ENCODE measurements at regions not wholly inside any gene's neighbourhood (a gene's known extent, or its start where the extent isn't known, plus 50 kb on each side); places are given as distances from the start of the nearest gene placed in this dataset.
"Not testable (repeated sequence)": the region's sequence is repeated elsewhere in the genome, so short reads cannot be mapped to it uniquely, and the experiment has no call there.

DNA sequence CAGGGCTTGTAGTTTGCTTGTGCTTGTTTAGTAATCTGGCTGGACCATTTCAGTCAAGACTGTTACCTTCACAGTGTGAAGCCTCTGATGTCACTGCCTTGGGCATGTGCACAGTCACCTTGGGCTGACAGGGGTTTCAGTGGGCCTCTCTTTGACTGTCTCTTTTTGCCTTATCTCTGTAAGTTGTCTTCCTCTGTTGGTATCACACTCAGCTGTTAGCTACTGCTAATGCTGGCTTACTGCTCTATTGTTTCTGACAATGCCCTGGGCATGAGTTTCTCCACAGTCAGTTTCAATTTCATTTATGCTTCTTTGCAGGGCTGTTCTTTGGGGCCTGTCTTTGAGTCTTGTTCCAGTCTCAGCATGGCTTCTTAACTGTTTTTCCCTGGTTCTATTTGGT, 201.9 kb upstream of the SHH start:
- no peak for DNase-seq (ENCODE audit: low read depth)

DNA sequence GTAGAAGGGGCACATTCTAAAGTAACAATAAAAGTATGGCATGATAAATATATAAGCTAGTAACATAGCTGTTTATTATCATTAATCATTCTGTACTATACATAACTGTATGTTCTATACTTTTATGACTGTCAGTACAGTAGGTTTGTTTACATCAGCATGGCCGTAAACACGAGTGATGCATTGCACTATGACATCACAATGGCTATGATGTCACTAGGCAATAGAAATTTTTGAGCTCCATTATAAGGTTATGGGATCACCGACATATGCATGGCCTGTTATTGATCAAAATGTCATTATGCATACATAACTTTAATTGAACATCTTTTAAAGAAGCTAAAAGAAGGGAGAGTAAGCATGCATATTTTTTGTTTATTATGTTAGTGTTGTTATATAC, 200.1 kb upstream of the SHH start:
- no peak for DNase-seq (ENCODE audit: low read depth)

DNA sequence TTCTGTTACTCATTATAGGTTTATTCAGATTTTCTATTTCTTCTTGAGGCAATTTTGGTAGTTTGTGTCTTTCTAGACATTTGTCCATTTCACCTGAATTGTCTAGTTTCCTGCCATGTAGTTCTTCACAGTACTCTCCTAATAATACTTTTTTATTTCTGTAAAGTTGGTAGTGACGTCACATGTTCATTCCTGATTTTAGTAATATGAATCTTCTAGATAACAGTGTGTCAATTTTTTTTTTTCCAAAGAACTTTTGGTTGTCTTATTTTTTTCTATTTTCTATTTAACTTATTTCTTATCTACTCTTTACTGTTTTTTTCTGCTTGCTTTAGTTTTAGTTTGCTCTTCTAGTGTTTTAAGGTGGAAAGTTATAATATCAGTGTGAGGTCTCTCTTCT, 197.3 kb upstream of the SHH start:
- DNase-seq (ENCODE audit: low read depth), result no peak

DNA sequence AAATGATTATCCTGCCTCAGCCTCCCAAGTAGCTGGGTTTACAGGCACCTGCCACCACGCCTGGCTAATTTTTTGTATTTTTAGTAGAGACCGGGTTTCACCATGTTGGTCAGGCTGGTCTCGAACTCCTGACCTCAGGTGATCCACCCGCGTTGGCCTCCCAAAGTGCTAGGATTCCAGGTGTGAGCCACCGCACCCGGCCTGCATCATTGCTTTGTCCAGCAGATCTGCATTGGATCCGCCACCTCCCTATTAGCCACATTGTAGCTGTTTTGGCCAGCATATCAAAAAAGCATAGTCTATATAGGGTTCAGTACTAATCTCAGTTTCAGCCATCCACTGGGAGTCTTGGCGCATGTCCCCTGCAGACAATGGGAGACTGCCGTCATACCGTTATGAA, 194.6 kb upstream of the SHH start:
- not testable (repeated sequence) for DNase-seq (ENCODE audit: low read depth)

DNA sequence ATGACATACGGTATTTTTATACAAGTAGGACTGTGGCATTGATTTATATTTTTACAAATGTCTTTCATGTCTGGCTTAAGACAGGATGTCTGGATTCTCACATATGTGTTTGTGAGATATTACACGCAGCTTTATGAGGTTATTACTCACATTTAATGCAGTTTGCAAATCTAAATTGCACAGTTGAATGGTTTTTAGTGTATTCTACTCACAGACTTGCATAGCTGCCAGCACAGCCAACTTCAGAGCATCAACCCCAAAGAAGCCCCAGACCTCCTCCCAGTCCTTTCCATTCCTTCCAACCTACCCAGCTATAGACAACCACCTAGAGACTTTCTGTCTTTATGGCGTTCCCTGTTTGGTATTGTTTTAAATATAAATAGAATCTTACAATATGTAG, 193.8 kb upstream of the SHH start:
- no peak for DNase-seq (ENCODE audit: low read depth)

DNA sequence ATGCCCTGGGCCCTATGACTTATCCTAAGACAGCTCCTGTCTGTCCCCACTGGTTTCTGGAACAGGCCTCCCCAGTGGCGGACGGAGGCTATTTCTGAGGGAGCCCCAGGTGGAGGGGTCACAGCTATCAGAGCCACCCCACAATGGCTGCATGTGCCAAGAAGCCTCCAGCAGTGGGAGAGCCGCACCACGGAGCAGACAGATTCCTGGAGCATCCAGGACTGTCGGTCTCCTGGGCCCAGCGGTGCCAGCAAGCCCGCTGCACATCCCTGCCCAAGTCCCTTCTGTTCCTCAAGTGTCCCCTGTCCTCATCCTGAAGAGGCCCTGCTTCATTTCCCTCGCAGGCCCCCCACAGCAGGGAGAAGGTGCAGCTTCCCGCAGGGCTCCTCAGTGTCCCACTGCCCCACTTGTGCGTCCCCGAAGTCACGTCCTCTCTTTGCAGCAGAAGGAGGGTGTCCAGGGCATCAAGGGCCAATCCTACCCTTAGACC, 193.0 kb upstream of the SHH start:
- DNase-seq (ENCODE audit: low read depth), result no peak

DNA sequence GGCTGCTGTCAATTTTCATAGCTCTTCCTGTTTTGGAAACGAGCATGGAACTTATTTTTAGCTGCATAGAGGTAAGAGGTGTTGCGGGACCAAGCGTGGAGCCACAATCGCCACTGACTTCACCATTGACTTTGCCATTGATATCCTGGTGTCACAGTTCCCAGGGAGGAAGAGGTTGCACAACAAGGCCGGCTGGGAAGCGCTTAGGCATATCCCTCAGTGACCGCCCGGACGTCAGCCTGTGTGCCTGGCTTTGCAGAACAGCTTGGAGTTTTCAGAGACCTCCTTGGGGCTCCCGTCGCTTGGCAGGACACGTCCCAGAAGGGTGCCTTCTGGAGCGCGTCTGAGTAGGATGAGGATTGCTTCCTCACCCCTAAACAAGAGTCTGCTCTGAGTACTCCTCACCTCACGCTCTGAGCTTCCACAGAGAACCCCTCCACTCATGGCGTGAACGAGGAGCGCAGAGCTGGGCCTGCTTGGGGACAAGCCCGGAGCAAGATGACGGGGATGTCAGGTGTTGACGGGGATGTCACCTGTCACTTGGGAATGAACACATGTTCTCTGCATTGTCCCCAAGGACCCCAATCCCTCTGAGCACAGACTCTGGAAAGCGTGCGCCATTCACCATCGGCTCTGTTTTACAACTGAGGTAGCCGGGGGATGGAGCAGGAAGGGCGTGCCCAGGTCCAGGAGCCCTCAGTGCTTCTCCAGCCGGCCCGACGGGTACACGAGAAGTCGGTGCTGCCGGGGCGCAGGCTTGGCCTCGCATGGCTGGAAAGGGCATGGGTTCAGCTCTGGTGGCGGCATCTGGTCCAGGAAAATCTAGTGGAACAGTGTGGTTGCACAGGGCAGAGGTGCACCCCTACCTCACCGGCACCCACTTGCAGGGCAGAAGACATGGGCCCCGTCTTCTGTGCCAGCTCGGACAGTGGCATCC, 192.3 kb upstream of the SHH start:
- DNase-seq (ENCODE audit: low read depth), result no peak

DNA sequence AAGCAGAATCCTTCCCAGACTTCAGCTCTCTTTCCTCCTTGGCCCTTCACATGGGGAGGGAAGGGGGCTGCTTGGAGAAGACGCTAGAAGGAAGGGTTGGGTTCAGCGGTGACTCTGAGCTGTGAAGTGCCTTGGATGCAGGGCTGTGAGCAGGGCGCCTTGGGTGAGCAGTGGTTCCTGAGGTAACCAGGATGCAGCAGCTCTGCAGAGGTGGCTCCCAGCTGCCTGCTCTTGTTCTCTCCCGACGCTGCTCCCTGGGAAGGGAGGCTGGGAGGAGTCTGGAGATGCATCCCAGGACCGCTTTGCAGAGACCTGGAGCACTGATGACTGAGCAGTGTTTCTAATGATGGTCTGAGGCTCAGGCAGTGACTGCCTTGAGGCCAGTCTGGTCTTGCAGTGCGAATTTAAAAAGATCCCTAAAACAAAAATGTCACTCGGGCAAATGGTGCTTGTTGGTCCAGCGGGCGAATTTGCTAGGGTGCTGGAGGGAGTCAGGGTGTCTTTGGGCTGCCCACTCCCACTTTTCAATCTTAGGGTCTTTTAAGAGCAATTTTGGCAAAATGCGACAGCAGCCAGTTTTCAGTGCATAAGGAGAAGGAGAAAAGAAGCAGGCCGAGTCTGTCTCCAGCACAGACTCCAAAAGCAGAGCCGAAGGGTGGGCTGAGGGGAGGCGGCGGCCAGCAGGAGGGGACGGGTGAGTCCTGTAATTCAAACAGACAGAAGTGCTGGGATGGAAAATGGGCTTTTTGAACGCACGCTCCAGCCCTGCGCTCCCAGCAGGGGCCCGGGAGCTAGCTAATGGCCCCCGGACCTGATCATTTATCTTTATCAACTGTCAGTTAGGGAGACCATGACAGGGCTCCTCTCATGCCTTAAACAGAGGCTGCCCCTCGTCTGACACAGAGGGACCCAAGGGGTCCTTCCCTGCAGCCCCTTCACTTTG, 191.2 kb upstream of the SHH start:
- DNase-seq (ENCODE audit: low read depth), result no peak

DNA sequence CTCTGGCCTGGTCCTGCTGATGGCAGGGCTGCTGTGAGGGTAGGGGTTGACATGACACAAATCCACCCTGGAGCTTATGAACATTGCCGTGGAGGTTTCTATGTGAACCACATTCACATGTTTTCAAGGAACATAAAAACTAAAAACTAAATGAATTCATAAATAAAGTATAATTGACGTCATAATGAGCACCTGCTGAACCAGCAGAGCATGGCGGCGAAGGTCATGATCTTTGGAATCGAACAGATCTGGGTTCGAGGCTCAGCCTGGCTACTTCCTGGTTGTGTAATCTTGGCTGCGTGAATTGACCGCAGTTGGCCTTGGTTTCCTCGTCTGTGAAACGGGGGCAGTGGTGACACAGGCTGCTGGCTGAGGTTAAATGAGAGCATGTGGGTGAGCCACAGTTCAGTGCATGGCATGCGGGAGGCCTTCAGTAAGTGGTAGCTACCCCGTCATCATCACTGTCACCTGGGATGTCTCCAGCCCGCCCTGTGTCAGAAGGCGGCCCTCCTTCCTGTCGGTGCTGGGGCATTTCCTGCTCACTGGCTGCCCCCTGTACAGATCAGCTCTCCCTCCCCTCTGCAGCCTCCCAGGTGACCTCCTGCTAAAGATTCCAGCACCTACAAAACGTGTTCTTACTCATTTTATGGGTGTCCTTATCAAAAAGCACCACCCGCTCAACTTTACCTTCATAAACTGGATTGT, 190.3 kb upstream of the SHH start:
- no peak for DNase-seq (ENCODE audit: low read depth)

DNA sequence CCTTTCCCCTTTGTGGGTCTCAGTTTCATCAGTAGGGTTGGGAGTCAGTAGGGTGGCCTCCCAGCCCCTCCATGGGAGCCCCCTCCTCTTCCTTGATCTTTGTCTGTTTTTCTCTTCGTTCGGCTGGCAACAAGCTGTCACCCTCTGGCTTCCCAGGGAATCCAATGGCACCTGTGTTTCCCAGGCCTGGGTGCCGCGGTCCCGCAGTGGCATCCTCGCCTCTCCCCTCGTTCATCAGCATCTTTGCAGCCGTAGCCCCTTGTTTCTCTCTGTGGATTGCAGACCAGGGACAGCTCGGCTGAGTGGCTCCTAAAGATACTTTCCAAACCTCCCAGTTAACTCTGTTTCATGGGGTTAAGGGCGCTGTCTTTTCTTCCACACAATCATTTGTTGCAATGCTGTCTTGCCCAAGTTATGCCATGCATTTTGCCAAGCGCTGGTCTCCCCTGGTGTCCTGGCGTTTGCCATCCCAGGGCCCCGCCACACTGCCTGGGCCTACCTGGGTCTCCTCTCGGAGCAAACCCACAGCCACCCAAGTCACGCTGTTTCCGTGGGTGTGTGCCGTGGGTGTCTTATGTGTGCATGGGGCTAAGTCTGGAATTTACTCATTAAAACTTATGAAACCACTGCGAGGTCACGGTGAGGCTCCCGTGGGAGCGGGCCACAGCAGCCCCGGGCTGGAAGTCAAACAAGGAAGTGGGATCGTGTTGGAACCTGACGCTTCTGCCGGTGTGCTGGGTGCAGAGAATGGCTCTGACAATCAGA, 189.4 kb upstream of the SHH start:
- DNase-seq (ENCODE audit: low read depth), result no peak

DNA sequence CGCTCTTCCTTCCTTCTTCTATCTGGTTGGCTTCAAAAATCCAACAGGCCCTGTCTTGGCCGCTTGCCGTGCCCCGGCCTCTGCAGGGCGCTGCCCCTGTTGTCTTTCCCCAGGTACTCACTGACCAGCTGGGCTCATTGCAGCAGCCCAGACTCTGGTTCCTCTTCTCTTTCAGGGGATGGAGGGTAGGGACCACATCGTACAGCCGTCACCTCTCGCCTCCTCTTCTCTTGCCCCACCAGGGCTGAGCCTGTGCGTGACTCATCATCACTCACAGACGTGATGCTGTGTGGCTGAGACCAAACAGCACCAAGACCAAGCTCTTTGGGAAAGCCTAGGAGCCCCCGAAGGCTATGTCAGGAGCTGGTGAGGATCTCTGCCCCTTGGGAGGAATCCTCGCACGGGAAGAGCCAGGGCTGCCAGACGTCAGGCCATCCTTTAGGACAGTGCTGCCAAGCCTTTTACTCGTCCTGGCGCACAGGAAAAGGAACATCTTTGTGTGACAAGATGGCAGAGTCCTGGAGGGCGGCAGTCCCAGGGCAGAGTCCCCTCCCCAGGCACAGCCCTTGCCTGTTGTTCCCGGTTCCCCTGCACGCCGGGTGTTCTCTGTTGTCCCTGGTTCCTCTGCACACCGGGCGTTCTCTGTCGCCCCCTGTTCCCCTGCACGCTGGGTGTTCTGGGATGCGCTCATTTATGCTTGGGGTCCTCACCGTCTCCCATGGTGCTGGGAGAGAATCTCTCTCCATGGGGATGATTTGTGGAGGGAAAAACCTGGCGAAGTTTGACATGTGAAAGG, 188.5 kb upstream of the SHH start:
- DNase-seq (ENCODE audit: low read depth), result no peak

DNA sequence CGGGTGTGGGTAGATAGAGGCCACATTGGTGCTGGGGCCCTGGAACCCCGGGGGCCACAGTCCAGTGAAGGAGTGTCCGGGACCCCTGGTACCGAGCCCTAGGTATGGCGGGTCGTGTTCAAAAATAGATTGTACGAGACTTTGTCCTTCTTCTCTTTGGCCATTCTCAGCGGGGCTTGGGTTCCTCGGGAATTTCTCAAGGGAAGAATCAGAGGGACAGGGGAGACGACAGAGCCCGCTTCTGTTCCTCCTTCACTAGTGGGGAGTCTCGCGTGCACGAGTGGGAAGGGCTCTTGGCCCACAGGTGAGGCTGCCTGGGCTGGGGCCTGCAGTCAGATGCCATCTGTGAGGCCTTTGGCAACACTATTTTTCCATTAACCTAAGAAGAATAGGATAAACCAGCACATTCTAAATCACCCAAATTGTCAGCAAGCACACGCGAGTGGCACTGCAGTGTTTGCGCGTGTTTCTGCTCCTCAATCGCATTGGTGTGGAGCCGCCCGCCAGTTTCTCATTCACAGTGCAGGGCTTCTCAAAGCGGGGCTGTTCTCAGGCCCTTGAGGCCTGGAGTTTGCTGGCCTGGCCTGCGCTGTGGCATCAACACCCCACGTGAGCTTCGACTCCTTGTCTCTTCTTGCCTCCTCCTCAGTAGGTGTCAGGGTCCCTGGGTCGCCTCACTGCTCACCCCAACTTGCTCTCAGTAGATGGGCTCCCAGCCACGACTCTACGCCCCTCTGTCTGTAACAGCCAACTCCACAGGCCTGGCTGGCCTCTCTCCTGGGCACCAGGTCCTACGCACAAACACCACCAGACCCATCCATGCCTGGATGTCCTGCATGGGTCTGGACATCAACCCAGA, 187.6 kb upstream of the SHH start:
- no peak for DNase-seq (ENCODE audit: low read depth)

DNA sequence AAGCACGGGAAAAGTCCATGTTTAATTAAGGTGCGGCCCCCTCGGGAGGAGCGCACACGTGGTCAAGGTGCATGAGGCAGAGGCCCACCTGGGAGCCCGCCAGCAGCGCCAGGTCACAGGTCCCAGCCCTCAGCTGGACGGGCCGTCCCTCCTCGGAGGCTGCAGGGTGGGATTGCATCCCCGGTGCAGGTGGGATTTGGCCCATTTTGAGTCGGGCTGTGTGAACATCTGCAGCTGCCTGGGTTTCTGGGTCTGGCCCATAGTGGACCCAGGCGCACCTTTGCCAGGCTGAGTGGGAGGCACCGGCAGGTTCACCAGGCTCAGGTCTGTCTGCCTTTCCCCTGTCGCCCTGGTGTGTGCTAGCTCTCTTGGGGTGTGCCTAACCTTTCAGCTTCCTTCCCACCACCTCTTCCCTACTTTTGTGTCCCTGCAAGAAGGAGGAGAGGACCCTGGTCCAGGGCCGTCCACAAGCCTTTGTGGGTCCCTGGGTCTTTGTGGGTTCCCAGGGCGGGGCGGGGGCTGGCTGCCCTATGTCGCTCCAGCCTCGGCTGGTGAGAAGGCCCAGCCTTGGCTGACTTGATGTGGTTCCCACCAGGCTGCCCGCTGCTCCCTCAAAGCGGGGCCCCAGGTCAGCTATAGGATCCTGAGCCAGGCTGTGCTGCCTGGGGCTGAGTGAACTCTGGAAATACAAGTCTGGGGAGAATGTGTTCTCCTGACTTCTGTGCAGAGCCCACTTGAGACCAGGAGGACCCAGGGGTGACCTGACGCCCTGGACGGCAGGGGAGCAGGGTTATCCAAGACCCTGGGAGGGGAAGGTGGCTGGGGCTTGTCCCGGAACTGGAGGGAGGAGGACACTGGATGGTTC, 186.7 kb upstream of the SHH start:
- no peak for DNase-seq (ENCODE audit: low read depth)

DNA sequence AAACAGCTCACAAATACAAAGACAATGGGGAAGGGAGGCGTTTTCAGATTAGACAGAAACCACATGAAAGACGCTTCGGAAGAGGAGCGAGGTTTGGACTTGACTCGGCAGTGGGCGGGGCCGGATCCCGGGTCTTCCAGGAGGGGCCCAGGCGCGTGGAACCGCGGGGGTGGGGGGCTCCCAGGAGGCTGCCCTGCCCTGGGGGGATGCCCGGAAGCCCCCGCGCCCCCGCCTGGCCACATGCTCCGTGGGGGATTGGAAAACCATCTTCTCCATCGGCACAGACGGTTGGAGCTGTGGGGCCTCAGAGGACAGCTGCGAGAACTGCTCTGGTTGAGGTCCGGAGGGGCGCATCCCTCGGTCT, 186.0 kb upstream of the SHH start:
- no peak for DNase-seq (ENCODE audit: low read depth)

DNA sequence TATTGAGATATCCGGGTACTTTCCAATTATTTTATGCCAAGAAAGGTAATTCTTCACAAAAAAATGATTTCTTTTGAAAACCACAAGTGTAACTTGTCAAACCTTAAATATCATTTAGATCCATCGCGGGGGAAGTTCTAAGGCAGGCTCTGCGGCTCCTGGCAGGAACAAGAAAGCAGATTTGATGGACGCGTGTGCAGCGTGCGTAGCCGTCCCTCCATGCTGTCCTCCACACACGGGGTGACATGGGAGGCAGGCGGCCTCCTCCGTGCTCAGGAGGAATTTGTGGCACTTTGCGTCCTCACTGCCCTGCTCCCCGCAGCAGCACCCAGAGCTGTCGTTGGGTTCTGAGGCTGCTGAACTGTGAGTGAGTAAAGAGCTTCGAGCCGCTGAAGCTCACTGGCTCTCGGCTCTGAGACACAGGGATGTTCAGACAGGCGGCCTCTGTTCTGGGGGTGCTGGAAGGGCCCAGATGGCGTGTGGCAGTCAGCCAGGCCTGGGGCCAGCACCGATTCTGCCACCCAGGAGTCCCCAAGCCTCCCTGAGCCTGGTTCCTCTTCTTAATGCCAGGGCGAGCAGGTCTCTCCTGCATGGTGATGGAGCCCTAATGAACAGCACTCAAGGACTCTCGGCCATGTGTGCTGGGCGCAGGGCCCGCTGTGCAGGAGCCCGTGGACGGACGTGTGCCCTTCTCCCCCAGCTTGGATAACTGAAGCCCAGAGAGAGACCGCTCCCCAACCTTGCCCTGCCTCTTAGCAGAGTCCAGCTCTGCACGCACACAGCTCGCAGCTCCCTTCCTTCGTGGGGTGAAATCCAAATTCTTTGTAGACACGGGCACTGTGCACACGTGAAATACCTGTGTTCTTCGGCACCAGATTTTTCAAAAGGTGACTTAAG, 185.4 kb upstream of the SHH start:
- no peak for DNase-seq (ENCODE audit: low read depth)

DNA sequence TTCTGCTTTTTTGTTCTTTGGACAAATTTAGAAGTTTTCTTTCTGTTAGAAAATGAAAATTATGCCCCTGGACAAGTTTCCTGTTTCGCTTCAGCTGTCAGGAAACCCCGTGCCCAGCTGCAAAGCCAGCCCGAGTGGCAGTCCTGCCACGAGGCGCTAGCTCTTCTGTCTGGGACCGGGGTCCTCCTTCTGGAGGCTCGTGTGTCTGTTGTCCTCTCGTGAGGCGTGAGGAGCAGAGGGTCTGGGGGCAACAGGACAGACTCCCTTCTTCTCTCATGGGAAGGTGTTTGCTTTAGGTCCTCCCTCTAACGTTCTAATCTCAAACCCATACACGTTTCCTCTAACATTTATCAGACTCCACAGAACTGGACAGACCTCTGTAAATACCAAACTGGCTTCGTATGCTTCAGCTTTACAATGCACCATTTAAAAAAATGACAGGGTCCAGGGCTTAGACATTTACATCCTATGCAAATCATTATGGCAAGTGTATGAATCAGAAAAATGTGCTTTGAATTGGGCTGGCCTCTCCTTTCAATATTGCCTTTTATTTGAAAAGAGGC, 184.5 kb upstream of the SHH start:
- DNase-seq (ENCODE audit: low read depth), result no peak

DNA sequence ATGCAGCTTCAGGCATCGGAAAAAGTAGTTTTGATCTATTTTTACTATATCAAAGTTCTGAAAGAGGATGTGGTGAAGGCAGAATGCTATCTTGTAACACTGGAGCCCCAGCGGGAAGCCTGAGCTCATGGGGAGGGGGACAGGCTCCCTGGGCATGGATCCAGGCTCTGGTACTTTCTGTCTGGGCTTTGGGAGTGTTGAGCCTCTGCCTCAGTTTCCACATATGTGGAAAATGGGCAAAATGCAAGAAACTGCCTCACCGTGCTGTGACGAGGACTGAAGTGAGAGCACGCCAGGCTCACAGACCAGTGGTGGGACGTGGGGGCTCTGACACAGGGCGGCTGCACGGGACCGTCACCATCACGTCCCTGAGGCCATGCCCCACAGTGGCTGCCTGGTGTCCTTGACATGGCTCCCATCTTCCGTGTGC, 182.9 kb upstream of the SHH start:
- no peak for DNase-seq (ENCODE audit: low read depth)

All from iris pigment epithelial cell (primary cell).